IMR-90 (cell line): ENCODE measurements at regions not wholly inside any gene's neighbourhood (a gene's known extent, or its start where the extent isn't known, plus 50 kb on each side); places are given as distances from the start of the nearest gene placed in this dataset.

Source experiments
- ATAC-seq: fragments of 200-7000 bp; cut with Tn5 transposase; 2 replicates; pipeline ENCODE4 v1.9.1; 2020; ENCODE audit warnings: low read depth, mild to moderate bottlenecking, moderate library complexity
- BruUV-seq: library from RNA; stranded (reverse); fragments of 400-500 nt; replicated peaks from 2 replicates; lab custom pipeline; 2021; lab: Mats Ljungman, UMichigan
- CTCF ChIA-PET: fragments of 300-600 bp; formaldehyde crosslinking; extraction: SDS; loops from one replicate; lab custom pipeline; 2021; ENCODE audit warnings: antibody characterized with exemption; lab: Yijun Ruan, JAX
- POLR2A ChIA-PET: fragments of 300-600 bp; sonication (Branson Sonifier 250); formaldehyde crosslinking; loops from one replicate; lab custom pipeline; 2022; ENCODE audit warnings: antibody characterized with exemption; ENCODE audit not compliant: unreplicated experiment; lab: Charles Lee
- DNase-seq: peaks from one replicate; pipeline ENCODE4 v3.0.0; 2013
- H2AFZ ChIP-seq: replicated peaks from 2 replicates; pipeline ENCODE3; 2013; ENCODE audit warnings: low read length, mild to moderate bottlenecking; ENCODE audit not compliant: poor library complexity
- H2AK5ac ChIP-seq: 2 replicates; pipeline ENCODE4 v1.6.1; 2013; ENCODE audit warnings: low read depth, low read length, inconsistent platforms
- H2AK9ac ChIP-seq: replicated peaks from 2 replicates; pipeline ENCODE3; 2013; ENCODE audit warnings: mild to moderate bottlenecking, low read depth, low read length, moderate library complexity; ENCODE audit not compliant: poor library complexity
- H2BK120ac ChIP-seq: 2 replicates; pipeline ENCODE4 v1.6.1; 2013; ENCODE audit warnings: low read depth, low read length, inconsistent platforms
- H2BK15ac ChIP-seq: 3 replicates; pipeline ENCODE4 v1.6.1; 2013; ENCODE audit warnings: low read depth, low read length, inconsistent platforms
- H2BK20ac ChIP-seq: 2 replicates; pipeline ENCODE4 v1.6.1; 2013; ENCODE audit warnings: low read depth, mild to moderate bottlenecking, inconsistent platforms, low read length, moderate library complexity
- H2BK5ac ChIP-seq: 2 replicates; pipeline ENCODE4 v1.6.1; 2013; ENCODE audit warnings: mild to moderate bottlenecking, low read depth, low read length, inconsistent platforms; ENCODE audit not compliant: poor library complexity, severe bottlenecking
- H3K14ac ChIP-seq: replicated peaks from 2 replicates; pipeline ENCODE4 v1.6.1; 2013; ENCODE audit warnings: low read depth, low read length, inconsistent platforms
- H3K18ac ChIP-seq: 2 replicates; pipeline ENCODE4 v1.6.1; 2013; ENCODE audit warnings: low read depth, low read length, control low read depth
- H3K23ac ChIP-seq: 2 replicates; pipeline ENCODE4 v1.6.1; 2013; ENCODE audit warnings: low read depth, low read length, inconsistent platforms
- H3K27ac ChIP-seq: 2 replicates; pipeline ENCODE4 v1.5.1; 2013; ENCODE audit warnings: mild to moderate bottlenecking, control low read depth, low read length; ENCODE audit not compliant: insufficient read depth
- H3K27me3 ChIP-seq: 2 replicates; pipeline ENCODE4 v1.6.1; 2013; ENCODE audit warnings: low read length; ENCODE audit not compliant: control insufficient read depth, insufficient read depth
- H3K36me3 ChIP-seq: 2 replicates; pipeline ENCODE4 v1.6.1; 2013; ENCODE audit warnings: low read length, mixed read lengths; ENCODE audit not compliant: control insufficient read depth, insufficient read depth
- H3K4ac ChIP-seq: 2 replicates; pipeline ENCODE4 v1.6.1; 2013; ENCODE audit warnings: low read depth, low read length, inconsistent platforms
- H3K4me1 ChIP-seq: 2 replicates; pipeline ENCODE4 v1.6.1; 2013; ENCODE audit warnings: low read length, mixed read lengths; ENCODE audit not compliant: control insufficient read depth, insufficient read depth
- H3K4me2 ChIP-seq: 2 replicates; pipeline ENCODE4 v1.6.1; 2013; ENCODE audit warnings: low read depth, mild to moderate bottlenecking, control low read depth, low read length, moderate library complexity
- H3K4me3 ChIP-seq: 2 replicates; pipeline ENCODE4 v1.5.1; 2013; ENCODE audit warnings: low read depth, mild to moderate bottlenecking, control low read depth, low read length, moderate library complexity; ENCODE audit not compliant: insufficient read depth
- H3K56ac ChIP-seq: 2 replicates; pipeline ENCODE4 v1.6.1; 2013; ENCODE audit warnings: low read length, inconsistent platforms; ENCODE audit not compliant: insufficient read depth; ENCODE audit errors: extremely low read depth
- H3K79me1 ChIP-seq, 2 experiments: 2 replicates each; pipeline ENCODE4 v1.6.1; 2013; ENCODE audit warnings: low read length in 2 of 2, inconsistent platforms in 1 of 2, low read depth in 1 of 2
- H3K9ac ChIP-seq: 2 replicates; pipeline ENCODE4 v1.6.1; 2013; ENCODE audit warnings: low read depth, low read length, control low read depth
- H3K9me1 ChIP-seq: 2 replicates; pipeline ENCODE4 v1.6.1; 2013; ENCODE audit warnings: low read length, inconsistent platforms; ENCODE audit not compliant: insufficient read depth
- H3K9me3 ChIP-seq: 2 replicates; pipeline ENCODE4 v1.6.1; 2013; ENCODE audit warnings: low read length; ENCODE audit not compliant: control insufficient read depth, insufficient read depth
- H4K20me1 ChIP-seq: 2 replicates; pipeline ENCODE4 v1.6.1; 2013; ENCODE audit warnings: low read length, inconsistent platforms; ENCODE audit not compliant: insufficient read depth
- H4K5ac ChIP-seq: 2 replicates; pipeline ENCODE4 v1.6.1; 2013; ENCODE audit warnings: mild to moderate bottlenecking, low read depth, low read length, control low read depth
- H4K8ac ChIP-seq, 2 experiments: 2 replicates each; pipeline ENCODE4 v1.6.1; 2013; ENCODE audit warnings: low read depth in 2 of 2, low read length in 2 of 2, control low read depth in 1 of 2, inconsistent platforms in 1 of 2
- H4K91ac ChIP-seq: 2 replicates; pipeline ENCODE4 v1.6.1; 2013; ENCODE audit warnings: low read depth, low read length, inconsistent platforms; ENCODE audit not compliant: insufficient read depth
- BHLHE40 ChIP-seq: fragments of 150-350 bp; IDR thresholded peaks from 2 replicates; pipeline ENCODE4 v1.6.1; 2016; ENCODE audit warnings: mild to moderate bottlenecking, low read depth, low read length
- MAFK ChIP-seq: IDR thresholded peaks from 2 replicates; pipeline ENCODE4 v1.6.1; 2012; ENCODE audit warnings: low read depth, low read length, improper control_type of control experiment
- MAZ ChIP-seq: IDR thresholded peaks from 2 replicates; pipeline ENCODE4 v1.6.1; 2012; ENCODE audit warnings: low read depth, mild to moderate bottlenecking, low read length, improper control_type of control experiment, moderate library complexity, borderline replicate concordance
- MXI1 ChIP-seq: IDR thresholded peaks from 2 replicates; pipeline ENCODE4 v1.6.1; 2012; ENCODE audit warnings: low read depth, mild to moderate bottlenecking, low read length, moderate library complexity, borderline replicate concordance
- NFE2L2 ChIP-seq: fragments of 150-350 bp; IDR thresholded peaks from 2 replicates; pipeline ENCODE4 v1.6.1; 2016; ENCODE audit warnings: low read depth, mild to moderate bottlenecking, low read length
- RAD21 ChIP-seq: IDR thresholded peaks from 2 replicates; pipeline ENCODE4 v1.6.1; 2012; ENCODE audit warnings: low read length, improper control_type of control experiment
- RFX5 ChIP-seq: IDR thresholded peaks from 2 replicates; pipeline ENCODE4 v1.8.0; 2012; ENCODE audit warnings: low read depth, mild to moderate bottlenecking, low read length, moderate library complexity
- WGBS, 2 experiments: methylation state at CpG; one replicate each; pipeline versions ENCODE4 v1.1.5 to v1.1.7; 2013; ENCODE audit warnings: missing lambda C conversion rate in 2 of 2; ENCODE audit not compliant: insufficient read length in 1 of 2; ENCODE audit errors: extremely low coverage in 2 of 2; 5-methylcytosine and 5-hydroxymethylcytosine counted together
- dilution Hi-C: fragments of 300-500 bp; cut with HindIII; formaldehyde crosslinking; loops from one replicate; pipeline ENCODE4 v1.14.3; 2018; ENCODE audit warnings: low sequenced_read_pairs; ENCODE audit not compliant: unreplicated experiment
- in situ Hi-C: fragments of 300-500 bp; cut with MboI; formaldehyde crosslinking; loops from 3 replicates; pipeline ENCODE4 v1.14.3; 2019; ENCODE audit warnings: low sequenced_read_pairs, inconsistent platforms, mixed read lengths
- intact Hi-C: fragments of 100-400 bp; cut with micrococcal nuclease; formaldehyde crosslinking; loops from 2 replicates; pipeline ENCODE4 v1.10.0; 2022

DNA sequence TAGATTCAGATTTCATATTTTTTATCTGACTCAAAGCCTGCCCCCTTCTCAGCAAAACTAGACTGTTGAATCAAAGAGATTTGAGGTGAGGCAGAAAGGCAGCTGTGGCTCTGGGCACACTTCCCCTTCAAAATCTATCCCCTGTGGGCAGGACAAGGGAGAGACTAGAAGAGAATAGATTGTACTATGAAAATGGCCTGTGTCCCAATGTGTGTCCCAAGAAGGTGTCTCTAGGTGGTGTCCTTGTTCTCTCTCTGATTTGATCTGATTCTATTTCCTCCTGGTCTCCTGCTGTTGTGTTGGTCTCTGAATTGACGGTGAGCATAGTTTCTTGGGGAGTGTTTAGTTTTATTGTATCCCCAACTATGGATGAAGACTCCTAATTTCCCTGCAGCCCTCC, 565.8 kb upstream of the ATP2B1 start:
- ChIA-PET CTCF (no interaction called here), POLR2A (no interaction called here)
- H3K9me1 ChIP-seq, result no peaks in the 10 kb centered on the region; the same call in 1 of the 2 replicates
- no peak overlapping the region for H3K9ac ChIP-seq
- no peak overlapping the region for H3K4me2 ChIP-seq
- no peak overlapping the region for H2BK120ac ChIP-seq
- H3K4ac ChIP-seq, result no peak overlapping the region
- no peak overlapping the region for H2BK20ac ChIP-seq
- no peak overlapping the region for H3K18ac ChIP-seq
- TF ChIP-seq NFE2L2 (no peak), MAZ (no peak), RFX5 (no peak), RAD21 (no peak), MAFK (no peak), MXI1 (no peak), BHLHE40 (no peak)
- no peaks in the 10 kb centered on the region for H3K36me3 ChIP-seq
- H2AK9ac ChIP-seq, result no peak overlapping the region
- H3K79me1 ChIP-seq, result no peaks in the 10 kb centered on the region
- H3K27me3 ChIP-seq, result no peaks in the 10 kb centered on the region
- no peaks in the 10 kb centered on the region for H4K20me1 ChIP-seq
- H3K9me3 ChIP-seq, result no peaks in the 10 kb centered on the region
- no peak overlapping the region for H2AFZ ChIP-seq
- BruUV-seq, result no TSS peak
- H2AK5ac ChIP-seq, result no peak overlapping the region
- H3K4me3 ChIP-seq, result no peak overlapping the region
- H3K56ac ChIP-seq, result no peak overlapping the region
- dilution Hi-C loops (no loop called here), in situ Hi-C loops (no loop called here), intact Hi-C loops (no loop called here)
- H3K4me1 ChIP-seq, result no peaks in the 10 kb centered on the region
- no peak overlapping the region for H3K14ac ChIP-seq
- no peak overlapping the region for H2BK15ac ChIP-seq
- no peak overlapping the region for H3K23ac ChIP-seq
- H3K27ac ChIP-seq, result no peak overlapping the region
- no CpG with 5 or more reads among the region's 1 CpG for WGBS, 2 experiments
- no peak overlapping the region for H4K5ac ChIP-seq
- no peak overlapping the region for H2BK5ac ChIP-seq
- no peak overlapping the region for H4K8ac ChIP-seq
- no peak overlapping the region for H4K91ac ChIP-seq
- no peak for ATAC-seq
- DNase-seq, result no peak
